ENCODE measurements at regions not wholly inside any gene's neighbourhood (a gene's known extent, or its start where the extent isn't known, plus 50 kb on each side); places are given as distances from the start of the nearest gene placed in this dataset.

- TF ChIP-seq CHD7 (IDR thresholded peaks at IDR 0.05; ENCODE audit: insufficient replicate concordance, low read length) (no peak), CHD1 (IDR thresholded peaks at IDR 0.05; ENCODE audit: low read depth, low read length) (no peak), FOSL1 (IDR thresholded peaks at IDR 0.05; ENCODE audit: insufficient read depth, low read depth, low read length) (no peak), EP300 (IDR thresholded peaks at IDR 0.05; ENCODE audit: borderline replicate concordance in 1 of 2, low read depth in 2 of 2, low read length in 2 of 2) (no peak), MAFK (IDR thresholded peaks at IDR 0.05; ENCODE audit: low read depth, low read length) (no peak), POU5F1 (IDR thresholded peaks at IDR 0.05; ENCODE audit: low read depth, low read length) (no peak), RAD21 (IDR thresholded peaks at IDR 0.05 in 1 of 2, conservative IDR thresholded peaks at IDR 0.05 in 1 of 2; ENCODE audit: low read depth in 2 of 2, low read length in 2 of 2) (no peak), SP2 (IDR thresholded peaks at IDR 0.05; ENCODE audit: low read length) (no peak), CTCF (IDR thresholded peaks at IDR 0.05; ENCODE audit: control extremely low read depth in 1 of 3, insufficient read depth in 1 of 3, low read depth in 1 of 3, low read length in 3 of 3) (no peak)
Measured at GRCh38 chr4:26008737-26009136, 94.7 kb downstream of the SMIM20 start (continued).

Data from H1 (cell line).